K562 (cell line): ENCODE measurements at regions not wholly inside any gene's neighbourhood (a gene's known extent, or its start where the extent isn't known, plus 50 kb on each side); places are given as distances from the start of the nearest gene placed in this dataset.

Source experiments
- ATAC-seq: fragments of 200-7000 bp; cut with Tn5 transposase; 3 replicates; pipeline ENCODE4 v1.9.1; 2020; ENCODE audit warnings: moderate library complexity
- BruUV-seq: library from RNA; stranded (reverse); fragments of 400-500 nt; replicated peaks from 2 replicates; lab custom pipeline; 2021; lab: Mats Ljungman, UMichigan
- CTCF ChIA-PET: fragments of 300-600 bp; formaldehyde crosslinking; extraction: SDS; loops from one replicate; lab custom pipeline; 2021; ENCODE audit warnings: low intra/inter-chr PET ratio; lab: Yijun Ruan, JAX
- POLR2A ChIA-PET: fragments of 300-600, 350-650 bp; sonication (Branson Sonifier 250); formaldehyde crosslinking; extraction: SDS; loops from one replicate; lab custom pipeline; 2021; ENCODE audit warnings: antibody characterized with exemption, inconsistent platforms; lab: Yijun Ruan, JAX
- DNase-seq, 4 experiments: peaks; one replicate each; pipeline versions ENCODE4 v3.0.0 to v3.0.0-alpha.2; 2011 to 2018; ENCODE audit warnings: low spot score in 3 of 4, mixed read lengths in 3 of 4; ENCODE audit errors: extremely low read depth in 1 of 4
- FAIRE-seq: peaks from 2 replicates; lab custom pipeline; 2011; peaks lifted over from hg19 to GRCh38; lab: Jason Lieb, UNC
- H2AFZ ChIP-seq: 2 replicates; pipeline ENCODE4 v1.6.0; 2011; ENCODE audit warnings: low read depth, low read length, control low read depth, inconsistent platforms
- H3K27ac ChIP-seq: fragments of 200-600 bp; 3 replicates; pipeline ENCODE4 v1.8.0; 2011; ENCODE audit warnings: low read depth, mild to moderate bottlenecking, control low read depth, inconsistent platforms, low read length, moderate library complexity, mixed read lengths; ENCODE audit errors: extremely low read depth
- H3K27me3 ChIP-seq, 2 experiments: fragments of 300-600 bp in 1 of 2; 2 replicates in 1 of 2; 3 replicates in 1 of 2; pipeline versions ENCODE4 v1.6.0 to v1.8.0; 2011; ENCODE audit warnings: inconsistent platforms in 2 of 2, low read length in 2 of 2, mild to moderate bottlenecking in 1 of 2, mixed read lengths in 1 of 2, moderate library complexity in 1 of 2; ENCODE audit not compliant: control insufficient read depth in 2 of 2, insufficient read depth in 2 of 2
- H3K36me3 ChIP-seq: fragments of 300-600 bp; 3 replicates; pipeline ENCODE4 v1.8.0; 2011; ENCODE audit warnings: mild to moderate bottlenecking, low read length, inconsistent platforms; ENCODE audit not compliant: control insufficient read depth, insufficient read depth
- H3K4me1 ChIP-seq, 2 experiments: fragments of 200-600 bp in 1 of 2; replicated peaks in 1 of 2; 2 replicates in 1 of 2; 3 replicates in 1 of 2; pipeline versions ENCODE4 v1.5.1 to v1.8.0; 2011; ENCODE audit warnings: inconsistent platforms in 2 of 2, low read length in 2 of 2, mild to moderate bottlenecking in 1 of 2, mixed read lengths in 1 of 2, moderate library complexity in 1 of 2; ENCODE audit not compliant: control insufficient read depth in 2 of 2, insufficient read depth in 2 of 2
- H3K4me2 ChIP-seq: 2 replicates; pipeline ENCODE4 v1.6.1; 2011; ENCODE audit warnings: low read length, control low read depth, inconsistent platforms, mixed read lengths; ENCODE audit not compliant: insufficient read depth
- H3K4me3 ChIP-seq: fragments of 200-600 bp; sonication (generic), shearing (Covaris generic); 2 replicates; pipeline ENCODE4 v1.5.1; 2016; ENCODE audit warnings: control low read depth, inconsistent platforms
- H3K79me2 ChIP-seq: fragments of 200-600 bp; 3 replicates; pipeline ENCODE4 v1.8.0; 2011; ENCODE audit warnings: low read length, inconsistent platforms; ENCODE audit not compliant: control insufficient read depth, insufficient read depth
- H3K9ac ChIP-seq, 2 experiments: 2 replicates each; pipeline versions ENCODE4 v1.6.0 to v1.6.1; 2011; ENCODE audit warnings: low read depth in 2 of 2, low read length in 2 of 2, control low read depth in 1 of 2, inconsistent platforms in 1 of 2, mild to moderate bottlenecking in 1 of 2, mixed read lengths in 1 of 2; ENCODE audit not compliant: insufficient read depth in 1 of 2
- H3K9me1 ChIP-seq: one replicate; pipeline ENCODE4 v1.6.0; 2011; ENCODE audit warnings: inconsistent platforms, mild to moderate bottlenecking, low read length, moderate library complexity; ENCODE audit not compliant: control insufficient read depth, insufficient read depth
- H3K9me3 ChIP-seq: replicated peaks from 2 replicates; pipeline ENCODE4 v1.5.1; 2011; ENCODE audit warnings: low read depth, low read length, inconsistent platforms; ENCODE audit not compliant: control insufficient read depth, insufficient read depth
- H4K20me1 ChIP-seq: replicated peaks from 2 replicates; pipeline ENCODE4 v1.6.1; 2011; ENCODE audit warnings: low read length, inconsistent platforms, mixed read lengths; ENCODE audit not compliant: control insufficient read depth, insufficient read depth
- BRF1 ChIP-seq: IDR thresholded peaks from 3 replicates; pipeline ENCODE4 v1.6.1; 2011; ENCODE audit warnings: borderline replicate concordance, mild to moderate bottlenecking; ENCODE audit not compliant: insufficient read length; ENCODE audit errors: extremely low read depth
- NFRKB ChIP-seq: fragments of 450-650 bp; IDR thresholded peaks from 2 replicates; pipeline ENCODE4 v1.6.1; 2016; ENCODE audit warnings: low read depth
- SLC30A9 ChIP-seq: fragments of 250-450 bp; sonication (Bioruptor Pico); IDR thresholded peaks from 2 replicates; pipeline ENCODE4 v1.8.0; 2022; ENCODE audit warnings: mild to moderate bottlenecking, moderate library complexity
- TARDBP ChIP-seq: fragments of 450-650 bp; IDR thresholded peaks from 2 replicates; pipeline ENCODE4 v1.6.1; 2016
- XRCC5 ChIP-seq: fragments of 200-400 bp; formaldehyde crosslinking; IDR thresholded peaks from 2 replicates; pipeline ENCODE4 v1.6.1; 2017; ENCODE audit warnings: low read depth, mild to moderate bottlenecking, low read length
- ZNF232 ChIP-seq: sonication (generic); formaldehyde crosslinking; IDR thresholded peaks from 2 replicates; pipeline ENCODE4 v1.8.0; 2022; ENCODE audit warnings: mild to moderate bottlenecking, missing genetic modification reagents
- ZNF311 ChIP-seq: fragments of 250-450 bp; sonication (Bioruptor Pico); IDR thresholded peaks from 2 replicates; pipeline ENCODE4 v1.4.0; 2020; ENCODE audit warnings: mild to moderate bottlenecking, moderate library complexity
- ZNF592 ChIP-seq: fragments of 450-650 bp; IDR thresholded peaks from 2 replicates; pipeline ENCODE4 v1.6.1; 2017; ENCODE audit warnings: antibody characterized with exemption, mild to moderate bottlenecking
- ZNF717 ChIP-seq: fragments of 250-450 bp; sonication (Bioruptor Pico); IDR thresholded peaks from 2 replicates; pipeline ENCODE4 v1.5.0; 2021
- in situ Hi-C: fragments of 300-500 bp; cut with MboI; formaldehyde crosslinking; loops from 4 replicates; pipeline ENCODE4 v1.15.0; 2018; ENCODE audit warnings: inconsistent platforms, mixed read lengths
- intact Hi-C: fragments of 100-400 bp; cut with micrococcal nuclease; formaldehyde crosslinking; loops from 2 replicates; pipeline ENCODE4 v1.14.2; 2022

GRCh38 chr12:89153341-89153740, 199.0 kb downstream of the DUSP6 start:
- no peaks in the 10 kb centered on the region for H3K79me2 ChIP-seq
- H3K36me3 ChIP-seq, result no peaks in the 10 kb centered on the region
- no TSS peak for BruUV-seq
- no peak for ATAC-seq
- intact Hi-C loops, result no loop called here
- no peak for FAIRE-seq
- H2AFZ ChIP-seq, result no peak overlapping the region
- TF ChIP-seq ZNF232 (CRISPR knock-in tag) (no peak), NFRKB (no peak), ZNF717 (CRISPR knock-in tag) (no peak), ZNF592 (no peak), ZNF311 (CRISPR knock-in tag) (0 out of 2 replicates have a peak, but pooled peaks have one; percentile 31), BRF1 (no peak), TARDBP (no peak), SLC30A9 (CRISPR knock-in tag) (no peak), XRCC5 (no peak)
- H4K20me1 ChIP-seq, result no peaks in the 10 kb centered on the region
- ChIA-PET POLR2A (no interaction called here), CTCF (no interaction called here)
- no peak for DNase-seq
- H3K4me3 ChIP-seq, result no peak overlapping the region
- no peaks in the 10 kb centered on the region for H3K9me1 ChIP-seq
- H3K9me3 ChIP-seq, result no peaks in the 10 kb centered on the region
- no peaks in the 10 kb centered on the region; a peak in 1 of 5 replicates for H3K4me1 ChIP-seq
- no peak overlapping the region for H3K27ac ChIP-seq
- no peaks in the 10 kb centered on the region for H3K27me3 ChIP-seq
- no peak overlapping the region for H3K9ac ChIP-seq
- in situ Hi-C loops, result no loop called here
- no peak overlapping the region for H3K4me2 ChIP-seq
